ENCODE measurements at regions not wholly inside any gene's neighbourhood (a gene's known extent, or its start where the extent isn't known, plus 50 kb on each side); places are given as distances from the start of the nearest gene placed in this dataset.
"Not testable (repeated sequence)": the region's sequence is repeated elsewhere in the genome, so short reads cannot be mapped to it uniquely, and the experiment has no call there.

- intact Hi-C loops (cut with DNase I) = no loop called here
- no peak for DNase-seq (ENCODE audit: extremely low spot score in 2 of 2)
- Histone ChIP-seq H3K36me3 (no peaks in the 10 kb centered on the region), H3K4me1 (no peaks in the 10 kb centered on the region), H3K27me3 (no peaks in the 10 kb centered on the region), H3K27ac (no peak overlapping the region), H3K4me3 (no peak overlapping the region), H3K9me3 (no peaks in the 10 kb centered on the region)
- TF ChIP-seq POLR2A (IDR thresholded peaks at IDR 0.05) (no peak), CTCF (IDR thresholded peaks at IDR 0.05) (no peak), POLR2AphosphoS5 (IDR thresholded peaks at IDR 0.05; ENCODE audit: insufficient read depth in 1 of 2, low read depth in 1 of 2) (no peak)
These were observed 55.9 kb upstream of the USP9X start for GRCh38 chrX:41029332-41029731.

DNA sequence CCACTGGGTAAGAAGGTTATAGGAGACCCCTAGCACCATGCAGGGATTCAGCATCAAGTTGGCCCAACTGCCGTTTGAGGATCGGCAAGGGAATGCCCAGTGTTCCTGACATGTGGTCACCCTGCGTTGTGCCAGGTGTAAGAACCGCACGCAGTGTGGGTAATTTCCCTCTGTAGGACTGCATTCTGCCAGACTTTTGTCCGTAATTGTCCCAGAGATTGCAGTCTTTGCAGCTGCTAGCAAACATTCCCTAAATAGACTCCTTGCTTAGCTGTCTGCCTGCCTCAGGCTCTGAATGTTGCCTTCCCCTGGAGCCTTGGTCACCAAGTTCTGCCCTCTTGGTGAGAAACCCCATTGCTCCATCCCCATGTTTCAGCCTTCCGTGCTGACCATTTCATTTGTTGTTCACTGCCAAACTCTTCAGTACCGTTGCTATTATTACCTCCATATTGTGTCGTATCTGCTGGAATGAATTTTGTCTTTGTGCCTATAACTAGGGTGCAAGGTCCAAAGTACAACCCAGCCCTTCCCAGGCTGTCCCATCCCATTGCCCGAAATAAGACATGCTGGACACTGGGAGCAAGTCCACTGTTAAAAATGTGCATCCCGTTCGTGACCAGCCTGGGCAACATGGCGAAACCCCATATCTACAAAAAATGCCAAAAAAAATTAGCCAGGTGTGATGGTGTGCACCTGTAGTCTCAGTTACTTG, 53.8 kb upstream of the USP9X start:
- Histone ChIP-seq H3K36me3 (no peaks in the 10 kb centered on the region), H3K27ac (no peak overlapping the region), H3K4me3 (no peak overlapping the region), H3K9me3 (no peaks in the 10 kb centered on the region), H3K4me1 (no peaks in the 10 kb centered on the region), H3K27me3 (no peaks in the 10 kb centered on the region)
- TF ChIP-seq CTCF (IDR thresholded peaks at IDR 0.05) (no peak), POLR2A (IDR thresholded peaks at IDR 0.05) (no peak), POLR2AphosphoS5 (IDR thresholded peaks at IDR 0.05; ENCODE audit: insufficient read depth in 1 of 2, low read depth in 1 of 2) (no peak)
- DNase-seq (ENCODE audit: extremely low spot score in 2 of 2) = no peak
- intact Hi-C loops (cut with DNase I) = no loop called here

- H3K9me3 ChIP-seq = no peaks in the 10 kb centered on the region
- TF ChIP-seq CTCF (IDR thresholded peaks at IDR 0.05) (no peak), POLR2A (IDR thresholded peaks at IDR 0.05) (no peak), POLR2AphosphoS5 (IDR thresholded peaks at IDR 0.05; ENCODE audit: insufficient read depth in 1 of 2, low read depth in 1 of 2) (no peak)
- no peak overlapping the region for H3K4me3 ChIP-seq
- H3K4me1 ChIP-seq = no peaks in the 10 kb centered on the region
- intact Hi-C loops (cut with DNase I) = no loop called here
- H3K27me3 ChIP-seq = no peaks in the 10 kb centered on the region
- no peaks in the 10 kb centered on the region for H3K36me3 ChIP-seq
- H3K27ac ChIP-seq = no peak overlapping the region
- DNase-seq (ENCODE audit: extremely low spot score in 2 of 2) = no peak
These were observed 51.9 kb upstream of the USP9X start for GRCh38 chrX:41033299-41033698.

DNA sequence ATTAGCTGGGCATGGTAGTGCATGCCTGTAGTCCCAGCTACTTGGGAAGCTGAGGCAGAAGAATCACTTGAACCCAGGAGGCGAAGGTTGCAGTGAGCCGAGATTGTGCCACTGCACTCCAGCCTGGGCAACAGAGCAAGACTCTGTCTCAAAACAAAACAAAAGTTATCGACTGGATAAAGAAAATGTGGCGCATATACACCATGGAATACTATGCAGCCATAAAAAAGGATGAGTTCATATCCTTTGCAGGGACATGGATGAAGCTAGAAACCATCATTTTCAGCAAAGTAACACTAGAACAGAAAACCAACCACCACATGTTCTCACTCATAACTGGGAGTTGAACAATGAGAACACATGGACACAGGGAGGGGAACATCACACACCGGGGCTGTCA, 50.3 kb upstream of the USP9X start:
- H3K4me1 ChIP-seq; H3K36me3 ChIP-seq; DNase-seq (ENCODE audit: extremely low spot score in 2 of 2); H3K4me3 ChIP-seq; H3K27me3 ChIP-seq; intact Hi-C loops (cut with DNase I); H3K9me3 ChIP-seq; H3K27ac ChIP-seq: not testable (repeated sequence)
